CD4-positive, alpha-beta T cell treated with Interleukin-15 for 4 hours (primary cell): ENCODE measurements at regions not wholly inside any gene's neighbourhood (a gene's known extent, or its start where the extent isn't known, plus 50 kb on each side); places are given as distances from the start of the nearest gene placed in this dataset.

ENCODE experiments used
- DNase-seq: peaks from one replicate; pipeline ENCODE4 v3.0.0-alpha.2; 2020; ENCODE audit warnings: low spot score

DNA sequence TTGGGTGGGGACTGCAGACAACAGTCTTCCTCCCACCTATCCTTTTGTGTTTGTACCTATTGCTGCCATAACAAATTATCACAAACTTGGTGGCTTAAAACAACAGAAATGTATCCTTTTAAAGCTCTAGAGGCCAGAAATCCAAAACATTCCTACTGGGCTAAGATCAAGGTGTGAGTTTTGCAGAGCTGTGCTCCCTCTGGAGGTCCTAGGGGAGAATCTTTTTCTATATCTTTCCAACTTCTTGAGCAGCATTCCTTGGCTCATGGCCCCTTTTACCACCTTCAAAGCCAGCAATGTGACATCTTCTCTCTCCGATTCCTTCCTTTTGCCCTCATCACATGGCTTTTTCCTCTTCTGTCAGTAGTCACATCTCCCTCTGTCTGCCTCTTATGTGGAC, 190.6 kb downstream of the TTC8 start:
- no peak for DNase-seq

DNA sequence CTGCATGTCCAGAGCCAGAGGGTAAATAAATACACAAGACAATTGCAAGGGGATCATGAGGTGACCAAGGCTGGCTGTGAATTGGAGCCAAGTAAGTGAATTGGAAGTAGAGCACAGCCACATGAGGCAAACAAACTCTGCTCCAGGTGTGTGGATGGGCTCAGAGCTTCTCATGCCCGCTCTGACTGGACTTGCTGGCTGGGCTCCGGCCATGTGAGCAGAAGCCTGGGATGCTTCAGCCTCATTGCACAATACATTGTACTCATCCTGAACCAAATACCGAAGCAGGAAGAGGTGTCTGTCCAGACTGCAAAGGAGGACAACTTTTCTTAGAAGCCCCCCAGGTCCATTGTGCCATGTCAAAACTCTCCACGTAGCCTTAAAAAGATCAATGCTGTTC, 193.0 kb downstream of the TTC8 start:
- no peak for DNase-seq

DNA sequence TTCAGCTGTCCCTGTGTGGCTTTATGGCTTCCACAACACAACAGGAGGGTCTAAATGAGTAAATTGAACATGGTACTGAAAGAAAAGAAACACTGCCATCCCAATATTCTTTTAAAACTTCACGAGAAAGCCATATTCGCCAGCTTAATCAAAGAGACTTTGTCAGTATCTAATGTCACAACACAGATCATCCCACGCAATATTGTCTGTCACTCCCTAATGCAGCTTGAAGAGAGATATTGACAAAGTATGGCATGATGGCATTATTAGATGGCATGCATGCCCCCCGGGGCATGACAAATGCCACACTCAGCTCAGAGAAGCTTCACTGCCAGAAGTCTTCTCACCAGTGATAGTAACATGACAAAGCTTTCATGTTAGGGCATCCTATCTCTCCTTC, 197.8 kb downstream of the TTC8 start:
- DNase-seq, result no peak

GRCh38 chr14:89024691-89025090, 200.2 kb downstream of the TTC8 start:
- no peak for DNase-seq

DNA sequence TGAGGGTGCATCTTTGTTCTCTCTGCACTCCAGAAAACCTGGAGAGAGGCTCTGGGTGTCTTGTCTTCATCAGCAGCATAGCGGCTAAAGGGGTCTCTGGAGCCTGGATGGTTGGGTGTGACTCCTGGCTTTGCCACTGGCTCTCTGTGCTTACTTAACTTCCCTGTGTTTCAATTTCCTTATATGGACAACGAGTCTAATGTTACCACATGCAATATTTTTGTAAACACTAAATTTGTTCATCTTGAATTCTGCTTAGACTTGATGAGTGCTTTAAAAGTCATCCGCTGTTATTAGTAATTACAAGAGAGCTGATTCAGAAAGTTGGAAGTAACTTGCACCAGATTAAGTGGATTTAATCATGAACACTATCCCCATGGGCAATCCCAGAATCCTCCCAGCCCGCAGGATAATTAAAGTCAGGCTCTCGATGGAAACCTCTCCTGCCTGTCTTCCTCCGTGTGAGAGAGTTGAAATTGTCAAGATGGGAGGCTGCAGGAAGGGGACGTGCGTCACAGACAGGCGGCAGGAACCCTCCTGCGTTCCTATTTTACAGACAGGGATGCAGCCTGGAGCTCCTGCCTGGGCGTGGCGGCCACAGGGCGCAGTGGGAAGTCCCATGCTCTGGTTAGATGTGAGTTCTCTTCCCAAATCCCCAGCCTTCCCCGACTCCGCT, 201.2 kb downstream of the TTC8 start:
- DNase-seq, result no peak

GRCh38 chr14:89027097-89027740, 202.8 kb downstream of the TTC8 start:
- DNase-seq, result peak; percentile 41

GRCh38 chr14:89028462-89029134, 204.1 kb downstream of the TTC8 start:
- DNase-seq, result no peak

DNA sequence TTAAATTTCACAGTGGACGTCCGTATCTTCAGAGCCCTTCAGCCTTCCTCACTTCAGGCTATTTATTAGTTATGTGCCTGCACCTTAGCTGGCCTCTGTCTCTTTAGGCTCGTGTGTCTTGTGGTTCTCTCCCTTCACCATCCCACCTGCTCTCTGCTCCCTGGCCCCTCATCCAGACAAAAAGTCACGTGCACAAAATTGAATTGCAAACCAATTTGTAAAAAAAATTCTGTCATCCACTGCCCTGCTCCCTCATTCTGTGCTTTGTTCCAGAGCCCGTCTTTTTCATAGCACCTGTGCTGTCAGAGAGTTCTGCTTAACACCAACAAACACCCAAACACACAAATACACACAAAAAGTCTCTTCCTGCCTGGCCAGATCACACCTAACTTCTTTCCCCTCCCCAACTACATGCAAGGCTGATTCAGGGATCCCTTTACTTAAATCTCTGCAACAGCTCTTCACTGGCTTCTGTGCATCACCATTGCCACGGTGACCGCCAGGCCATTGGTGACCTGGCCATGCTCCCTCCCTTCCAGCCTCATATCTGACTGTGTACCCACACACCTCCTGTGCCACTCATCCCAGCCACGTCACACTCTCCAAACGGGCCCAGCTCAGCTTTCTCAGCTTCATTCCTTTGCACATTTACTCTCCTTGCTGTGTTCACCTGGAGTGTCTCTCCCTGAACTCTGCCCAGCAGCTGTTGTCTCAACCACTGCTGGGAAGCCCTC, 205.7 kb downstream of the TTC8 start:
- no peak for DNase-seq

- no peak for DNase-seq
These were observed 206.5 kb downstream of the TTC8 start for GRCh38 chr14:89030921-89031320.

GRCh38 chr14:89032086-89032649, 207.7 kb downstream of the TTC8 start:
- no peak for DNase-seq

DNA sequence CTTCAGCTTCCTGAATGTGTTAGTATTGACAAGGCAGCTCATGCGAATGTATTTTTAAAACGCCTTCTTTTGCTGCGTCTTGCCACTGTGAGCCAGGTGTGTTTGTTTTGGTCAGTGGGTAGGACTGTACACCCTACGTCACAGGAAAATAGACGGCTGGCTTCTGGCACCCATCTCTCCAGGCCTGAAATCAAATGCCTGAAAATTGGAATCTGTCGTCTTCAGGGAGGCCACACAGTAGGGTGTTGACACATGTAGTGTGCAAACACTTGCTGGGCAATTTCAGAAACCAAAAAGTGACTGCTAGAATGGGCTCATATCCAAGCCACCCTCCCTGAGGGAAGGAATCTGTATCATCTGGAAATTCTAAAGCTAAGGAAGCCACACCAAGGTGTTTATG, 209.3 kb downstream of the TTC8 start:
- no peak for DNase-seq

DNA sequence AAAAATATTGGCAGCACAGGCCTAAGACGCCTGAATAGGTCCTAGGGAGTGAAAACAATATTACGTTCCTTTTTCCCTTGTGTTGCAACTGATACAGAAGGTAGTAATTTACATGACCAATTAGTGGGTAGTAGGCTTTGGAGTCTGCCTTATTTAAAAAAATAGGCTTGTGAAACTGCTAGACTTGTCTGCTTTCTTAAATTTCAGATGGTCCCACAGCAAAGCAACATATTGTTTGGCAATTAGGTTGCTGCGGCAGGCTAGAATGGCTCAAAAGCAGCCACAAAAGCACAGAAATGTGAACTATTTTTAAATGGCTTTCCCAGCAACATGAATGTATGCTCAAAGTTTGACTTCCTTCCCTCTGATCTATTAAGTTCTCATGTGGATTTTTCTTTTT, 211.9 kb downstream of the TTC8 start:
- no peak for DNase-seq

DNA sequence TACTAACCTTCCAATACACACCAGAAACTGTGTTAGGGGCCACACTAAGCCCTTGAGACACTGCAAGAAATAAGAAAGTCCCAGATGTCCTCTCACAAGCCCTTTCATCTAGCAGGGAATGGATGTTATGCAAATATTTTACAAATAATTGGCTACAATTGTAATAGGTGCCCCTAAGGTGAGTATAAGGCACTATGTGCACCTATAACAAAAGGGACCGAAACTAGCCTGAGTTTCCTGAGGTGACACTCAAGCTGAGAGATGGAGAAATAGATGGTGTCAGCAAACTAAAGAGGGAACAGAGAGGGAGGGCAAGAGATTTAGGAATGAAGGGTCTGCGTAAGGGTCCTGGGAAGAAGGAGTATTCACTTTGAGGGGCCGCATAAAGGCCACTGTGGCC, 212.6 kb downstream of the TTC8 start:
- no peak for DNase-seq

GRCh38 chr14:89040080-89040459, 215.6 kb downstream of the TTC8 start:
- DNase-seq, result no peak

DNA sequence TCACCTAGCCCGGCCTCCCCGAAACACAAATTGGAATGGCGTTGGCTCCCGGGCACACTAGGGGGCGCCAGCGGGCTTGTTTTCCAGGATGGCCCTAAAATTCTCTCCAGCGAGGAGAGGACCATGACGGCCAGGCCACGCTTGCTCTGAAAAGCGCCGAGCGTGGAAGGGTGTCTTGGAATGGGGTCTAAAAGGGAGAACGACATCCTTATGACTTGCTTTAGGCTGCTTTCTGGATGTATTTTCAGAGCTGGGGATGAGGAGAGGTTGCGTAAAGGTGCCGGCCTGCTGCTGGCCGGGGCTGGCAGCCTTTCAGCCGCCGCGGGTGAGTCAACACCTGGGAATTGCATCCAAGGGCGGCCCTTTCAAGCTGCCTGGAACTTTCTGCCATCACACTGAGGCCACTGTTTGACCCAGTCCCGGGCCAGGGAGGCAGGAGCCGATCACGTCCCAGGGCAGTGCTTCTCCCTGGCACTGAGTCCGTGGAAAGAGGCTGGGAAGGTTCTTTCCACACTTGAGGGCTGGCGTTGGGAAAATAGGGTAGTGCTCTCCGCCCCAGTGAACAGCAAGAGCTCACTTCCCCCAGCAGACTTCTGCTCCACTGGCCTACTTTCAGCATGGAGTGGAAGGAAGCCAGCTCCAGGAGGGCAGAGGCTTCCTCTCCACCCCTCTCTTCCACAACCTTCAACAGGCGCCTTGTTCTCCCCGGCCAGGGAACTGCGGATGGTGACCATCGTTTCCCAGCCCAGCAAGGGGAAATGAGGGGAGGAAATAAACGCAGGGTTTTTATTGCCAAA, 216.2 kb downstream of the TTC8 start:
- DNase-seq, result peak; percentile 72

GRCh38 chr14:89041257-89041582, 216.8 kb downstream of the TTC8 start:
- DNase-seq, result no peak

GRCh38 chr14:89042021-89042420, 217.6 kb downstream of the TTC8 start:
- DNase-seq, result no peak

DNA sequence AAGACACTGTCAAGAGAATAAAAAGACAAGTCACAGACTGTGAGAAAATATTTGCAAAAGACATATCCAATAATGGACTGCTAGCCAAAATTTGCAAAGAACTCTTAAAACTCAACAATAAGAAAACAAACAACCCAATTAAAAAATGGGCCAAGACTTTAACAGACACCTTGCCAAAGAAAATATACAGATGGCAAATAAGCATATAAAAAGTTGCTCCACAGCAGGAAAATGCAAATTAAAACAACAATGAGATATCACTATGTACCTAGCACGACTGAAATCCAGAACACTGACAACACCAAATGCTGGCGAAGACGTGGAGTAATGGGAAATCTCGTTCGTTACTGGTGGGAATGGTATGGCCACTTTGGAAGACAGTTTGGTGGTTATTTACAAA, 228.9 kb downstream of the TTC8 start:
- no peak for DNase-seq

GRCh38 chr14:89056394-89056793, 231.9 kb downstream of the TTC8 start:
- no peak for DNase-seq

- no peak for DNase-seq
These were observed 234.2 kb downstream of the TTC8 start for GRCh38 chr14:89058697-89059096.

DNA sequence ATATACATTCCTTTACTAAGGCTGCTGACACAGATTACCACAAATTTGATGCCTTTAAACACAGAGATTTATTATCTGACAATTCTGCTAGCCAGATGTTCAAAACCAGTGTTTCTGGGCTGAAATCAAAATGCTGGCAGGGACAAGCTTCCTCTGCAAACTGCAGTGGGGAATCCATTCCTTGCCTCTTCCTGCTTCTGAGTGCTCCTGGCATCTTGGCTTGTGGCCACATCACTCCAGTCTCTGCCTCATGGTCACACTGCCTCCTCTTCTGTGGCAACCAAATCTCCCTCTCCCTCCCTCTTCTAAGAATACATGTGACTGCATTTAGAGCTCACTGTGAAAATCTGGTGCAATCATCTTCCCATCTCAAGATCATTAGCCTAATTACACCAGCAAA, 235.7 kb downstream of the TTC8 start:
- DNase-seq, result no peak

- no peak for DNase-seq
These were observed 237.2 kb downstream of the TTC8 start for GRCh38 chr14:89061696-89062095.
